Naive thymus-derived CD4-positive, alpha-beta T cell (primary cell): ENCODE measurements at regions not wholly inside any gene's neighbourhood (a gene's known extent, or its start where the extent isn't known, plus 50 kb on each side); places are given as distances from the start of the nearest gene placed in this dataset.

ENCODE experiments used
- ATAC-seq: fragments of 150-1000 bp; cut with Tn5 transposase; 2 replicates; pipeline ENCODE4 v1.10.0; 2021; ENCODE audit warnings: mild to moderate bottlenecking, moderate library complexity
- CTCF ChIA-PET: fragments of 350-600 bp; sonication (Branson Sonifier 250); formaldehyde crosslinking; loops from one replicate; lab custom pipeline; 2021; ENCODE audit warnings: antibody characterized with exemption; lab: Charles Lee
- POLR2A ChIA-PET: fragments of 350-600 bp; sonication (Branson Sonifier 250); formaldehyde crosslinking; loops from one replicate; lab custom pipeline; 2021; ENCODE audit warnings: antibody characterized with exemption, inconsistent platforms; lab: Charles Lee
- DNase-seq, 9 donors: peaks; one replicate each; pipeline versions ENCODE4 v3.0.0 to v3.0.0-alpha.2; 2020 to 2022; ENCODE audit warnings: mixed read lengths in 1 of 9
- H3K27ac ChIP-seq: one replicate; pipeline ENCODE4 v1.7.0; 2013; ENCODE audit warnings: mild to moderate bottlenecking, low read depth, low read length, moderate library complexity
- H3K27me3 ChIP-seq, 2 donors: one replicate each; pipeline ENCODE4 v1.7.0; 2013; ENCODE audit warnings: low read length in 2 of 2, mild to moderate bottlenecking in 2 of 2, moderate library complexity in 2 of 2; ENCODE audit not compliant: control insufficient read depth in 2 of 2, insufficient read depth in 2 of 2
- H3K36me3 ChIP-seq, 3 experiments: 1 replicate in 2 of 3; 2 replicates in 1 of 3; pipeline ENCODE4 v1.7.0; 2013; ENCODE audit warnings: low read length in 3 of 3, mild to moderate bottlenecking in 3 of 3, moderate library complexity in 1 of 3; ENCODE audit not compliant: insufficient read depth in 3 of 3, control insufficient read depth in 2 of 3
- H3K4me1 ChIP-seq, 2 donors: one replicate each; pipeline ENCODE4 v1.7.0; 2013; ENCODE audit warnings: low read length in 2 of 2, mild to moderate bottlenecking in 2 of 2, moderate library complexity in 1 of 2; ENCODE audit not compliant: control insufficient read depth in 2 of 2, insufficient read depth in 2 of 2
- H3K4me3 ChIP-seq: 2 replicates; pipeline ENCODE4 v1.7.0; 2013; ENCODE audit warnings: mild to moderate bottlenecking, low read length
- H3K9me3 ChIP-seq, 3 experiments: 1 replicate in 2 of 3; 2 replicates in 1 of 3; pipeline ENCODE4 v1.7.0; 2013; ENCODE audit warnings: low read length in 3 of 3; ENCODE audit not compliant: control insufficient read depth in 2 of 3
- H3K27ac Mint-ChIP-seq, 9 donors: one replicate each; pipeline ENCODE4 v1.8.0; 2020 to 2022; ENCODE audit warnings: mixed read lengths in 9 of 9, mild to moderate bottlenecking in 8 of 9, moderate library complexity in 5 of 9, inconsistent platforms in 2 of 9
- H3K27me3 Mint-ChIP-seq, 5 donors: one replicate each; pipeline ENCODE4 v1.8.0; 2021 to 2022; ENCODE audit warnings: mixed read lengths in 5 of 5, mild to moderate bottlenecking in 1 of 5
- H3K36me3 Mint-ChIP-seq, 5 donors: one replicate each; pipeline ENCODE4 v1.8.0; 2020 to 2022; ENCODE audit warnings: mixed read lengths in 5 of 5, mild to moderate bottlenecking in 3 of 5, inconsistent platforms in 1 of 5
- H3K4me1 Mint-ChIP-seq, 7 donors: one replicate each; pipeline ENCODE4 v1.8.0; 2020 to 2022; ENCODE audit warnings: mixed read lengths in 7 of 7, mild to moderate bottlenecking in 3 of 7, inconsistent platforms in 1 of 7
- H3K4me3 Mint-ChIP-seq, 10 donors: one replicate each; pipeline ENCODE4 v1.8.0; 2020 to 2022; ENCODE audit warnings: mild to moderate bottlenecking in 10 of 10, mixed read lengths in 10 of 10, moderate library complexity in 6 of 10, inconsistent platforms in 2 of 10
- H3K9me3 Mint-ChIP-seq, 11 donors: one replicate each; pipeline ENCODE4 v1.8.0; 2020 to 2022; ENCODE audit warnings: mixed read lengths in 11 of 11, mild to moderate bottlenecking in 4 of 11, inconsistent platforms in 1 of 11, moderate library complexity in 1 of 11
- intact Hi-C, 2 donors: fragments of 100-400 bp; cut with micrococcal nuclease; formaldehyde crosslinking; loops; one replicate each; pipeline ENCODE4 v1.15.1; 2023

- no peak overlapping the region for H3K27ac ChIP-seq
- ATAC-seq, result no peak
- peaks cover 0 to 1% (median 0%) of the 10 kb centered on the region in 7 donors for H3K4me1 Mint-ChIP-seq
- intact Hi-C loops, result no loop called here
- H3K4me3 Mint-ChIP-seq, result no peak overlapping the region
- POLR2A ChIA-PET, result no interaction called here
- peaks cover 0 to 17% (median 0%) of the 10 kb centered on the region in 5 donors for H3K27me3 Mint-ChIP-seq
- no peaks in the 10 kb centered on the region for H3K36me3 Mint-ChIP-seq
- H3K9me3 Mint-ChIP-seq, result peaks cover 0 to 5% (median 0%) of the 10 kb centered on the region in 11 donors
- H3K36me3 ChIP-seq, result no peaks in the 10 kb centered on the region
- H3K4me1 ChIP-seq, result no peaks in the 10 kb centered on the region
- no peak overlapping the region for H3K4me3 ChIP-seq
- CTCF ChIA-PET, result interaction anchor here (0.5 to 0.8 kb wide), 2 partner anchors 96 to 97 kb away, joined by 3 to 4 read pairs; no protein-coding TSS in a partner anchor
- no peaks in the 10 kb centered on the region for H3K9me3 ChIP-seq
- no peak for DNase-seq
- H3K27me3 ChIP-seq, result no peaks in the 10 kb centered on the region
- no peak overlapping the region for H3K27ac Mint-ChIP-seq
Observed at GRCh38 chr16:85324488-85324887, 212.2 kb upstream of the CIBAR2 start.

DNA sequence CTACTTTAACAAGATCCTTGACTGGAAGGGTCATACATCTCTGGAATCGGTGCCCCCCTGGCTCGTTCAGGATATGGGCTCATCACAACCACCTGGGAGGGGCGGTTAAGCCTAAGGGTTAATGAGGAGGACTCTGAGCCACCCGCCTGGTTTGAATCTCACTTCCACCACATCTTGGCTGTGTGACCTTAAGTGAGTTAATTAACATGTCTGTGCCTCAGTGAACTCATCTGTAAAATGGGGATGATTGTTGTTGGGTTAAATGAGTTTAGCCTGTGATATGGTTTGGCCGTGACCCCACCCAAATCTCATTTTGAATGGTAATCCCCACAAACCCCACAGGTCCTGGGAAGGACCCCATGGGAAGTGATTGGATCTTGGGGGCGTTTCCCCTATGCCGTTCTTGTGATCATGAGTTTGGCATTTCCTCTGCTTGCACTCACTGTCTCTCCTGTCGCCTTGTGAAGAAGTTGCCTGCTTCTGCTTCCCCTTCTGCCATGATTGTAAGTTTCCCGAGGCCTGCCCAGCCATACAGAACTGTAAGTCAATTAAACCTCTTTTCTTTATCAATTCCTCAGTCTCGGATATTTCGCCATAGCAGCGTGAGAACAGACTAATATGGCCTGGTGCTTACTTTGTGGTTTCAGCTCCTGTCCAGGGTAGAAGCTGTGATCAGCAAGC is 214.0 kb upstream of the CIBAR2 start:
- H3K9me3 Mint-ChIP-seq, result peaks cover 0 to 5% (median 0%) of the 10 kb centered on the region in 11 donors
- H3K27ac Mint-ChIP-seq, result no peak overlapping the region
- Histone ChIP-seq H3K4me1 (no peaks in the 10 kb centered on the region), H3K4me3 (no peak overlapping the region), H3K27ac (no peak overlapping the region), H3K9me3 (no peaks in the 10 kb centered on the region), H3K27me3 (no peaks in the 10 kb centered on the region), H3K36me3 (no peaks in the 10 kb centered on the region)
- DNase-seq, result no peak
- ChIA-PET CTCF (interaction anchor here (0.6 kb wide), 1 partner anchor 351 kb away, joined by 3 read pairs; no protein-coding TSS in a partner anchor), POLR2A (no interaction called here)
- ATAC-seq, result no peak
- no peaks in the 10 kb centered on the region for H3K36me3 Mint-ChIP-seq
- H3K4me3 Mint-ChIP-seq, result peak overlapping the region in 1 of 10 donors; percentile 14
- H3K4me1 Mint-ChIP-seq, result peaks cover 1 to 12% (median 10%) of the 10 kb centered on the region in 7 donors
- intact Hi-C loops, result no loop called here
- H3K27me3 Mint-ChIP-seq, result peaks cover 0 to 23% (median 5%) of the 10 kb centered on the region in 5 donors

GRCh38 chr16:85326794-85327181 is 214.5 kb upstream of the CIBAR2 start:
- Mint-ChIP-seq H3K9me3 (peaks cover 0 to 5% (median 0%) of the 10 kb centered on the region in 11 donors), H3K4me1 (peaks cover 1 to 12% (median 10%) of the 10 kb centered on the region in 7 donors), H3K27ac (no peak overlapping the region), H3K36me3 (no peaks in the 10 kb centered on the region), H3K27me3 (peaks cover 0 to 23% (median 5%) of the 10 kb centered on the region in 5 donors), H3K4me3 (peak overlapping the region in 1 of 10 donors; percentile 14)
- H3K4me1 ChIP-seq, result no peaks in the 10 kb centered on the region
- ChIA-PET POLR2A (no interaction called here), CTCF (no interaction called here)
- no peak for ATAC-seq
- no peak overlapping the region for H3K4me3 ChIP-seq
- no peaks in the 10 kb centered on the region for H3K9me3 ChIP-seq
- intact Hi-C loops, result no loop called here
- H3K27me3 ChIP-seq, result no peaks in the 10 kb centered on the region
- H3K27ac ChIP-seq, result no peak overlapping the region
- DNase-seq, result no peak
- no peaks in the 10 kb centered on the region for H3K36me3 ChIP-seq

- H3K27me3 Mint-ChIP-seq, result peaks cover 0 to 23% (median 5%) of the 10 kb centered on the region in 5 donors
- CTCF ChIA-PET, result interaction anchor here (0.6 to 1.1 kb wide), 2 partner anchors 18 to 20 kb away, joined by 3 read pairs; no protein-coding TSS in a partner anchor
Observed at GRCh38 chr16:85327731-85328675, 215.7 kb upstream of the CIBAR2 start.

DNA sequence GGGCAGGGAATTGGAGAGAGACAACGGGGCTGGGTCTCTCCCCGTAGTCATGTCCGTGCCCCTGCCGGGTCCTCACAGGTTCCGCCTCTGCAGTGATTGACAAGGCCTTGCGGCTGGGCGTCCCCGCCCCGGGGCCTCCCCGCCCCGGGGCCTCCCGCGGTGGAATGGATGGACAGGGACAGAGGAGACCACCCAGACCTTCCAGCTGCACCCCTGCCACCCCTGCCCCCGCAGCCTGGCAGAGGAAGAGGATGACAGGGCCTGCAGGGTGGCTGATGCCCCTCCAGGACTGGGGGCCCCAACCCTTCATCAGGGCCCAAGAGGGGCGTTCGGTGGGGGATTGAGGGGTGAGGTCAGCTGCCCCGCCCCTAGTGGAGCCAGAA is 216.4 kb upstream of the CIBAR2 start:
- H3K9me3 ChIP-seq, result no peaks in the 10 kb centered on the region
- CTCF ChIA-PET, result no interaction called here
- ATAC-seq (no peak), DNase-seq (no peak)
- POLR2A ChIA-PET, result no interaction called here
- Mint-ChIP-seq H3K9me3 (peaks cover 0 to 4% (median 0%) of the 10 kb centered on the region in 11 donors), H3K36me3 (no peaks in the 10 kb centered on the region), H3K27me3 (peaks cover 0 to 23% (median 5%) of the 10 kb centered on the region in 5 donors), H3K4me3 (no peak overlapping the region), H3K4me1 (peaks cover 1 to 12% (median 10%) of the 10 kb centered on the region in 7 donors), H3K27ac (no peak overlapping the region)
- intact Hi-C loops, result no loop called here
- H3K27me3 ChIP-seq, result no peaks in the 10 kb centered on the region
- no peaks in the 10 kb centered on the region for H3K4me1 ChIP-seq
- no peak overlapping the region for H3K27ac ChIP-seq
- H3K4me3 ChIP-seq, result no peak overlapping the region
- no peaks in the 10 kb centered on the region for H3K36me3 ChIP-seq

More at GRCh38 chr16:85327731-85328675, 215.7 kb upstream of the CIBAR2 start:
- H3K4me1 Mint-ChIP-seq, result peaks cover 1 to 12% (median 10%) of the 10 kb centered on the region in 7 donors
- Histone ChIP-seq H3K36me3 (no peaks in the 10 kb centered on the region), H3K4me3 (no peak overlapping the region), H3K4me1 (no peaks in the 10 kb centered on the region), H3K27me3 (no peaks in the 10 kb centered on the region), H3K27ac (no peak overlapping the region), H3K9me3 (no peaks in the 10 kb centered on the region)
- intact Hi-C loops, result no loop called here
- H3K9me3 Mint-ChIP-seq, result peaks cover 0 to 5% (median 0%) of the 10 kb centered on the region in 11 donors
- ATAC-seq (no peak), DNase-seq (no peak)
- H3K27ac Mint-ChIP-seq, result peak overlapping the region in 1 of 9 donors; percentile 65
- no peak overlapping the region for H3K4me3 Mint-ChIP-seq
- POLR2A ChIA-PET, result no interaction called here
- no peaks in the 10 kb centered on the region for H3K36me3 Mint-ChIP-seq

- ChIA-PET CTCF (interaction anchor here (1.7 to 2.1 kb wide), 2 partner anchors 21 to 24 kb away, joined by 8 to 33 read pairs; no protein-coding TSS in a partner anchor), POLR2A (interaction anchor here (2.1 kb wide), 1 partner anchor 20 kb away, joined by 9 read pairs; no protein-coding TSS in a partner anchor)
- Histone ChIP-seq H3K9me3 (no peaks in the 10 kb centered on the region), H3K4me1 (no peaks in the 10 kb centered on the region), H3K4me3 (no peak overlapping the region), H3K27me3 (no peaks in the 10 kb centered on the region), H3K27ac (no peak overlapping the region), H3K36me3 (no peaks in the 10 kb centered on the region)
- intact Hi-C loops, result no loop called here
- Mint-ChIP-seq H3K27ac (no peak overlapping the region), H3K4me3 (no peak overlapping the region), H3K9me3 (no peaks in the 10 kb centered on the region), H3K4me1 (peaks cover 1 to 14% (median 10%) of the 10 kb centered on the region in 7 donors), H3K27me3 (peaks cover 0 to 23% (median 5%) of the 10 kb centered on the region in 5 donors), H3K36me3 (no peaks in the 10 kb centered on the region)
- DNase-seq, result no peak
- no peak for ATAC-seq
Observed at GRCh38 chr16:85329059-85329812, 217.0 kb upstream of the CIBAR2 start.
